Hepatocyte (in vitro differentiated cells): ENCODE measurements at regions not wholly inside any gene's neighbourhood (a gene's known extent, or its start where the extent isn't known, plus 50 kb on each side); places are given as distances from the start of the nearest gene placed in this dataset.

ENCODE experiments used
- DNase-seq: peaks from one replicate; pipeline ENCODE4 v3.0.0-alpha.2; 2016; ENCODE audit warnings: low spot score
- H2AFZ ChIP-seq: fragments of 200-600 bp; sonication (generic); 2 replicates; pipeline ENCODE4 v1.6.0; 2016; ENCODE audit warnings: antibody characterized with exemption, mild to moderate bottlenecking
- H3K27ac ChIP-seq: fragments of 200-600 bp; sonication (generic); 2 replicates; pipeline ENCODE4 v1.5.1; 2016; ENCODE audit warnings: mild to moderate bottlenecking
- H3K27me3 ChIP-seq: fragments of 200-600 bp; sonication (generic); 2 replicates; pipeline ENCODE4 v1.6.1; 2016
- H3K36me3 ChIP-seq: fragments of 200-600 bp; sonication (generic); replicated peaks from 2 replicates; pipeline ENCODE4 v1.5.1; 2016; ENCODE audit warnings: low read depth; ENCODE audit not compliant: insufficient read depth
- H3K4me1 ChIP-seq: fragments of 200-600 bp; sonication (generic); 2 replicates; pipeline ENCODE4 v1.5.1; 2016; ENCODE audit warnings: mild to moderate bottlenecking, moderate library complexity; ENCODE audit not compliant: insufficient read depth
- H3K4me2 ChIP-seq: fragments of 200-600 bp; sonication (generic); 2 replicates; pipeline ENCODE4 v1.6.0; 2016
- H3K4me3 ChIP-seq: fragments of 200-600 bp; sonication (generic); 2 replicates; pipeline ENCODE4 v1.5.1; 2016; ENCODE audit warnings: mild to moderate bottlenecking
- H3K79me2 ChIP-seq: fragments of 200-600 bp; sonication (generic); 2 replicates; pipeline ENCODE4 v1.6.0; 2017; ENCODE audit warnings: mild to moderate bottlenecking
- H3K9me2 ChIP-seq: fragments of 200-600 bp; sonication (generic); replicated peaks from 2 replicates; pipeline ENCODE4 v1.6.0; 2017; ENCODE audit warnings: mild to moderate bottlenecking; ENCODE audit not compliant: insufficient read depth
- H3K9me3 ChIP-seq: fragments of 200-600 bp; sonication (generic); 2 replicates; pipeline ENCODE4 v1.5.1; 2016; ENCODE audit warnings: low read depth, mild to moderate bottlenecking
- H4K20me1 ChIP-seq: fragments of 200-600 bp; sonication (generic); 2 replicates; pipeline ENCODE4 v1.6.0; 2016; ENCODE audit warnings: mild to moderate bottlenecking; ENCODE audit not compliant: insufficient read depth, poor library complexity, severe bottlenecking
- CTCF ChIP-seq: fragments of 200-600 bp; sonication (generic); IDR thresholded peaks from 2 replicates; pipeline ENCODE4 v1.5.1; 2016; ENCODE audit warnings: antibody characterized with exemption, mild to moderate bottlenecking; ENCODE audit not compliant: poor library complexity
- EZH2 ChIP-seq: fragments of 200-600 bp; sonication (generic); IDR thresholded peaks from 2 replicates; pipeline ENCODE4 v1.6.1; 2016; ENCODE audit warnings: antibody characterized with exemption, mild to moderate bottlenecking, borderline replicate concordance
- EZH2phosphoT487 ChIP-seq: fragments of 200-600 bp; sonication (generic); IDR thresholded peaks from one replicate; pipeline ENCODE4 v1.6.1; 2018; ENCODE audit warnings: antibody characterized with exemption, mild to moderate bottlenecking, low read depth, moderate library complexity; ENCODE audit not compliant: unreplicated experiment, severe bottlenecking
- WGBS: methylation state at CpG from one replicate; pipeline ENCODE4 v1.1.6; 2016; ENCODE audit warnings: low lambda C conversion rate; ENCODE audit errors: missing lambda C conversion rate; 5-methylcytosine and 5-hydroxymethylcytosine counted together

DNA sequence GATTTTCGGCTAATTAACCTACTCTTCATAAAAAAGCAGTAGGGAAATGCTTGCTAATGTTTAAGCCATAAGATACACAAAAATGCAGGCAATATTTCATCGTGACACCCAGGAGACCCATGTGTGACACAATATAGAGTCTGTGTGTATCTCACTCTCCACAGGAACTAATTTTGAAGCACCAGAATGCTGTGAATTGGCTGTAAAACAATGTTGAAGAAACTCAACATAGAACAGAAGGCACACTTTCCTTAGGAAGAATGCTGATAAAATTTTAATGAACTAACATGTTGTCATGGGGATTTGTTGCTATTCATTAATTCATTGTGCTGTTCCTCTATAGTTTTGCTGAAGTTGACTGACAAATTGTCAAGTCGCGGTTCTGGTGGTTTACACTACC is 249.4 kb upstream of the TFAP2D start:
- Histone ChIP-seq H3K4me1 (no peaks in the 10 kb centered on the region), H3K27me3 (no peaks in the 10 kb centered on the region), H3K79me2 (no peaks in the 10 kb centered on the region), H2AFZ (no peak overlapping the region), H3K9me2 (no peaks in the 10 kb centered on the region), H3K27ac (no peak overlapping the region), H3K36me3 (no peaks in the 10 kb centered on the region), H3K4me3 (no peak overlapping the region), H3K9me3 (no peaks in the 10 kb centered on the region), H3K4me2 (no peak overlapping the region), H4K20me1 (no peaks in the 10 kb centered on the region)
- TF ChIP-seq CTCF = no peak
- no peak for TF ChIP-seq EZH2
- no peak for TF ChIP-seq EZH2phosphoT487
- no peak for DNase-seq
- WGBS = 90% methylated on average over 4 of the region's 4 CpGs

DNA sequence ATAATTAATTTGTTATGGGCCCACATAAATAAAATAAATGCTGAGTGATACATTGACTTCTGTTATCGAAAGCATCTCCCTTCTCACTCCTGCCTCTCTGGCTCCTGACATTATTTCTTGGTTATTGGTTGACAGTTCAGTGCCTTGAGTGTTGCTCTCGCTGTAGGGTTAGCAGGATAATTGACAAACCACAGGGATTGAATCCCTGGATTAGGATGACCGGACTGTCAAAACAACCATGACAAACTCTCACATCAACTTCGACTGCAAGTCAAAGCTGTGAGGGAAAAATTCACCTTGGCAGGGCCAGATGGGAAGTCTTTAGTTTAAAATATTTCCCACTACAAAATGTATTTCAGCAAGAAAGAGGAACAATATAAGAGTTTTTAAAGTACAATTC is 245.4 kb upstream of the TFAP2D start:
- H3K4me2 ChIP-seq = no peak overlapping the region
- no peaks in the 10 kb centered on the region for H3K36me3 ChIP-seq
- no peaks in the 10 kb centered on the region for H3K79me2 ChIP-seq
- 74% methylated on average over 4 of the region's 4 CpGs for WGBS
- TF ChIP-seq EZH2phosphoT487 (no peak), EZH2 (no peak), CTCF (no peak)
- no peaks in the 10 kb centered on the region for H3K27me3 ChIP-seq
- no peaks in the 10 kb centered on the region for H3K4me1 ChIP-seq
- no peak for DNase-seq
- no peaks in the 10 kb centered on the region for H3K9me3 ChIP-seq
- no peaks in the 10 kb centered on the region for H3K9me2 ChIP-seq
- no peaks in the 10 kb centered on the region for H4K20me1 ChIP-seq
- no peak overlapping the region for H2AFZ ChIP-seq
- no peak overlapping the region for H3K27ac ChIP-seq
- H3K4me3 ChIP-seq = no peak overlapping the region

- Histone ChIP-seq H3K9me2 (no peaks in the 10 kb centered on the region), H4K20me1 (no peaks in the 10 kb centered on the region), H3K9me3 (no peaks in the 10 kb centered on the region), H2AFZ (no peak overlapping the region), H3K4me1 (no peaks in the 10 kb centered on the region), H3K4me2 (no peak overlapping the region), H3K27me3 (no peaks in the 10 kb centered on the region), H3K36me3 (no peaks in the 10 kb centered on the region), H3K79me2 (no peaks in the 10 kb centered on the region), H3K27ac (no peak overlapping the region), H3K4me3 (no peak overlapping the region)
- TF ChIP-seq CTCF (no peak), EZH2 (no peak), EZH2phosphoT487 (no peak)
- 84% methylated on average over 8 of the region's 8 CpGs for WGBS
- no peak for DNase-seq
These were observed 242.3 kb upstream of the TFAP2D start for GRCh38 chr6:50471041-50471440.

GRCh38 chr6:50510361-50510760 is 203.0 kb upstream of the TFAP2D start:
- H3K27ac ChIP-seq = no peak overlapping the region
- no peaks in the 10 kb centered on the region for H3K9me2 ChIP-seq
- no peaks in the 10 kb centered on the region for H3K79me2 ChIP-seq
- DNase-seq = no peak
- no peaks in the 10 kb centered on the region for H3K9me3 ChIP-seq
- H3K4me1 ChIP-seq = no peaks in the 10 kb centered on the region
- H3K27me3 ChIP-seq = no peaks in the 10 kb centered on the region
- H3K36me3 ChIP-seq = no peaks in the 10 kb centered on the region
- TF ChIP-seq EZH2 (no peak), EZH2phosphoT487 (no peak), CTCF (no peak)
- H3K4me3 ChIP-seq = no peak overlapping the region
- H3K4me2 ChIP-seq = no peak overlapping the region
- H2AFZ ChIP-seq = no peak overlapping the region
- H4K20me1 ChIP-seq = no peaks in the 10 kb centered on the region
